GM23338 (cell line): ENCODE measurements at regions not wholly inside any gene's neighbourhood (a gene's known extent, or its start where the extent isn't known, plus 50 kb on each side); places are given as distances from the start of the nearest gene placed in this dataset.

Source experiments
- ATAC-seq: fragments of 200-7000 bp; cut with Tn5 transposase; 3 replicates; pipeline ENCODE4 v1.9.1; 2020
- DNase-seq: peaks from one replicate; pipeline ENCODE4 v3.0.0-alpha.2; 2015; ENCODE audit warnings: low spot score
- H2AFZ ChIP-seq: fragments of 200-600 bp; sonication (generic); 2 replicates; pipeline ENCODE4 v1.8.0; 2016; ENCODE audit warnings: antibody characterized with exemption, mild to moderate bottlenecking, moderate library complexity
- H3F3A ChIP-seq: fragments of 200-600 bp; sonication (generic); replicated peaks from 2 replicates; pipeline ENCODE4 v1.8.0; 2017; ENCODE audit warnings: antibody characterized with exemption, mixed run types, low read depth
- H3K27ac ChIP-seq: fragments of 200-600 bp; sonication (generic); 2 replicates; pipeline ENCODE4 v1.6.1; 2016; ENCODE audit warnings: low read depth
- H3K27me3 ChIP-seq: fragments of 200-600 bp; sonication (generic); 2 replicates; pipeline ENCODE4 v1.8.0; 2016; ENCODE audit warnings: mild to moderate bottlenecking, mixed run types, moderate library complexity; ENCODE audit not compliant: insufficient read depth
- H3K36me3 ChIP-seq: fragments of 200-600 bp; sonication (generic); 2 replicates; pipeline ENCODE4 v1.8.0; 2016; ENCODE audit warnings: mild to moderate bottlenecking; ENCODE audit not compliant: insufficient read depth
- H3K4me1 ChIP-seq: fragments of 200-600 bp; sonication (generic); 2 replicates; pipeline ENCODE4 v1.8.0; 2016; ENCODE audit warnings: mild to moderate bottlenecking, moderate library complexity; ENCODE audit not compliant: insufficient read depth
- H3K4me2 ChIP-seq: fragments of 200-600 bp; sonication (generic); 2 replicates; pipeline ENCODE4 v1.7.1; 2017; ENCODE audit warnings: mixed run types
- H3K4me3 ChIP-seq: fragments of 200-600 bp; sonication (generic); 2 replicates; pipeline ENCODE4 v1.6.1; 2016; ENCODE audit warnings: mixed run types
- H3K79me2 ChIP-seq: fragments of 200-600 bp; sonication (generic); replicated peaks from 2 replicates; pipeline ENCODE4 v1.8.0; 2017; ENCODE audit warnings: mild to moderate bottlenecking; ENCODE audit not compliant: insufficient read depth
- H3K9me2 ChIP-seq: fragments of 200-600 bp; sonication (generic); 2 replicates; pipeline ENCODE4 v1.8.0; 2017; ENCODE audit not compliant: insufficient read depth
- H4K20me1 ChIP-seq: fragments of 200-600 bp; sonication (generic); replicated peaks from 2 replicates; pipeline ENCODE4 v1.8.0; 2017; ENCODE audit warnings: mild to moderate bottlenecking; ENCODE audit not compliant: insufficient read depth
- H3K27ac Mint-ChIP-seq: 2 replicates; pipeline ENCODE4 v1.8.0; 2020; ENCODE audit warnings: inconsistent platforms, mild to moderate bottlenecking, moderate library complexity, mixed read lengths
- H3K27me3 Mint-ChIP-seq: 3 replicates; pipeline ENCODE4 v1.8.0; 2022; ENCODE audit warnings: low read depth, mild to moderate bottlenecking, moderate library complexity, mixed read lengths, inconsistent platforms; ENCODE audit not compliant: insufficient read depth, poor library complexity
- H3K36me3 Mint-ChIP-seq: 3 replicates; pipeline ENCODE4 v1.8.0; 2021; ENCODE audit warnings: low read depth, mild to moderate bottlenecking, inconsistent platforms, moderate library complexity, mixed read lengths
- H3K4me1 Mint-ChIP-seq: 3 replicates; pipeline ENCODE4 v1.8.0; 2020; ENCODE audit warnings: mild to moderate bottlenecking, inconsistent platforms, mixed read lengths
- H3K4me3 Mint-ChIP-seq: 3 replicates; pipeline ENCODE4 v1.8.0; 2021; ENCODE audit warnings: moderate library complexity, mild to moderate bottlenecking, inconsistent platforms, mixed read lengths
- H3K9me3 Mint-ChIP-seq: 3 replicates; pipeline ENCODE4 v1.8.0; 2020; ENCODE audit warnings: moderate library complexity, mild to moderate bottlenecking, inconsistent platforms, mixed read lengths
- CREB1 ChIP-seq: fragments of 250-450 bp; sonication (Bioruptor Pico); IDR thresholded peaks from 2 replicates; pipeline ENCODE4 v1.5.0; 2020; ENCODE audit warnings: low read depth, mild to moderate bottlenecking, moderate library complexity
- CTCF ChIP-seq, 2 experiments: fragments of 200-600 bp in 1 of 2; sonication (generic) in 1 of 2; conservative IDR thresholded peaks; 2 replicates each; pipeline versions ENCODE4 v1.5.1 to v1.6.1; 2016 to 2017; ENCODE audit warnings: antibody characterized with exemption in 2 of 2, low read depth in 2 of 2, mild to moderate bottlenecking in 2 of 2, moderate library complexity in 1 of 2
- EZH2 ChIP-seq: fragments of 200-600 bp; sonication (generic); IDR thresholded peaks from one replicate; pipeline ENCODE4 v1.8.0; 2017; ENCODE audit warnings: antibody characterized with exemption, mild to moderate bottlenecking, low read depth; ENCODE audit not compliant: unreplicated experiment
- EZH2phosphoT487 ChIP-seq: fragments of 200-600 bp; sonication (generic); IDR thresholded peaks from one replicate; pipeline ENCODE4 v1.8.1; 2018; ENCODE audit warnings: antibody characterized with exemption; ENCODE audit not compliant: unreplicated experiment
- JUNB ChIP-seq: IDR thresholded peaks from one replicate; pipeline ENCODE4 v1.6.1; 2016; ENCODE audit warnings: antibody characterized with exemption; ENCODE audit not compliant: unreplicated experiment
- NANOG ChIP-seq: IDR thresholded peaks from 2 replicates; pipeline ENCODE4 v1.6.1; 2016; ENCODE audit warnings: antibody characterized with exemption, borderline replicate concordance
- POLR2AphosphoS5 ChIP-seq: IDR thresholded peaks from 2 replicates; pipeline ENCODE4 v1.6.1; 2016; ENCODE audit warnings: antibody characterized with exemption, low read depth
- REST ChIP-seq: IDR thresholded peaks from one replicate; pipeline ENCODE4 v1.6.1; 2018; ENCODE audit warnings: antibody characterized with exemption; ENCODE audit not compliant: unreplicated experiment
- STAT1 ChIP-seq: IDR thresholded peaks from one replicate; pipeline ENCODE4 v1.6.1; 2016; ENCODE audit warnings: antibody characterized with exemption; ENCODE audit not compliant: unreplicated experiment
- ZNF114 ChIP-seq: fragments of 250-450 bp; sonication (Bioruptor Pico); IDR thresholded peaks from 2 replicates; pipeline ENCODE4 v1.5.0; 2020; ENCODE audit warnings: mild to moderate bottlenecking, moderate library complexity
- ZNF331 ChIP-seq: fragments of 250-450 bp; sonication (Bioruptor Pico); IDR thresholded peaks from 2 replicates; pipeline ENCODE4 v1.5.0; 2020; ENCODE audit warnings: low read depth, mild to moderate bottlenecking, moderate library complexity
- ZNF462 ChIP-seq: fragments of 250-450 bp; sonication (Bioruptor Pico); IDR thresholded peaks from 2 replicates; pipeline ENCODE4 v1.5.0; 2020; ENCODE audit warnings: mild to moderate bottlenecking, moderate library complexity
- TF ChIP-seq, protein P1 (sequence below): IDR thresholded peaks from 2 replicates; pipeline ENCODE4 v1.6.1; 2016; ENCODE audit warnings: antibody characterized with exemption

- no peak overlapping the region for H3K4me3 Mint-ChIP-seq
- no peaks in the 10 kb centered on the region for H3K27me3 Mint-ChIP-seq
- H3K36me3 Mint-ChIP-seq, result no peaks in the 10 kb centered on the region
- H3K4me2 ChIP-seq, result no peak overlapping the region
- 0 out of 2 replicates have a peak, but pooled peaks cover 3% of the 10 kb centered on the region for H3K9me2 ChIP-seq
- DNase-seq, result no peak
- H3K9me3 Mint-ChIP-seq, result peaks cover 3% of the 10 kb centered on the region; the same call in 1 of the 3 replicates
- H3K27ac ChIP-seq, result no peak overlapping the region
- H3K4me1 ChIP-seq, result peaks cover 11% of the 10 kb centered on the region
- TF ChIP-seq EZH2phosphoT487 (no peak), NANOG (no peak), ZNF114 (CRISPR knock-in tag) (no peak), CTCF (conservative IDR thresholded peaks at IDR 0.05; ENCODE audit: low read depth in 2 of 2) (no peak), JUNB (no peak), ZNF331 (CRISPR knock-in tag) (no peak), CREB1 (no peak), STAT1 (no peak), POLR2AphosphoS5 (no peak), REST (no peak), EZH2 (no peak), ZNF462 (CRISPR knock-in tag) (no peak)
- TF ChIP-seq, protein P1, sequence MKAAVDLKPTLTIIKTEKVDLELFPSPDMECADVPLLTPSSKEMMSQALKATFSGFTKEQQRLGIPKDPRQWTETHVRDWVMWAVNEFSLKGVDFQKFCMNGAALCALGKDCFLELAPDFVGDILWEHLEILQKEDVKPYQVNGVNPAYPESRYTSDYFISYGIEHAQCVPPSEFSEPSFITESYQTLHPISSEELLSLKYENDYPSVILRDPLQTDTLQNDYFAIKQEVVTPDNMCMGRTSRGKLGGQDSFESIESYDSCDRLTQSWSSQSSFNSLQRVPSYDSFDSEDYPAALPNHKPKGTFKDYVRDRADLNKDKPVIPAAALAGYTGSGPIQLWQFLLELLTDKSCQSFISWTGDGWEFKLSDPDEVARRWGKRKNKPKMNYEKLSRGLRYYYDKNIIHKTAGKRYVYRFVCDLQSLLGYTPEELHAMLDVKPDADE, result no peak
- no peaks in the 10 kb centered on the region for H3F3A ChIP-seq
- no peak for ATAC-seq
- H3K79me2 ChIP-seq, result no peaks in the 10 kb centered on the region
- no peak overlapping the region for H2AFZ ChIP-seq
- no peaks in the 10 kb centered on the region for H4K20me1 ChIP-seq
- H3K4me3 ChIP-seq, result no peak overlapping the region
- no peak overlapping the region for H3K27ac Mint-ChIP-seq
- no peaks in the 10 kb centered on the region for H3K36me3 ChIP-seq
- no peaks in the 10 kb centered on the region for H3K27me3 ChIP-seq
- H3K4me1 Mint-ChIP-seq, result peaks cover 10% of the 10 kb centered on the region
Observed at GRCh38 chr7:21365866-21366624, 61.8 kb upstream of the SP4 start.
